Activated gamma-delta T cell treated with anti-CD3 and anti-CD28 coated beads, Interleukin-2, amount 50 U/mL, for 16 hours (primary cell): ENCODE measurements at regions not wholly inside any gene's neighbourhood (a gene's known extent, or its start where the extent isn't known, plus 50 kb on each side); places are given as distances from the start of the nearest gene placed in this dataset.
"Not testable (repeated sequence)": the region's sequence is repeated elsewhere in the genome, so short reads cannot be mapped to it uniquely, and the experiment has no call there.

ENCODE experiments used
- DNase-seq: peaks from one replicate; pipeline ENCODE4 v3.0.0-alpha.2; 2020; ENCODE audit warnings: low read depth

DNA sequence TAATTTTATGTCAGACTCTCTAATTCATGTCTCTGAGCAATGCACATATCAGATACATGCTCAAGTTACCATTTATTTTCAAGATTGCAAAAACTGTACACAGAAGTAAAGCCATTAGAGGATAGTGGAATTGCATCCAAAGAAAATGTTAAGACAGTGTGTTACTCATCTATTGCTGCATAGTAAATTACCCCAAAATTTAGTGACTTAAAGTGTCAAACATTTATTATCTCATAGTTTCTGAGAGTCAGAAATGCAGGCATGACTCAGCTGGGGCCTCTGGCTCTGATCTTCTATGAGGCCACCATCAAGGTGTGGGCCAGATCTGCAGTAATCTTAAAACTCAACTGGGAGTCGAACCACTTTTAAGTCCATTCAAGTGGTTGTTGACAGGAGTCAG, 275.2 kb downstream of the QDPR start:
- no peak for DNase-seq

DNA sequence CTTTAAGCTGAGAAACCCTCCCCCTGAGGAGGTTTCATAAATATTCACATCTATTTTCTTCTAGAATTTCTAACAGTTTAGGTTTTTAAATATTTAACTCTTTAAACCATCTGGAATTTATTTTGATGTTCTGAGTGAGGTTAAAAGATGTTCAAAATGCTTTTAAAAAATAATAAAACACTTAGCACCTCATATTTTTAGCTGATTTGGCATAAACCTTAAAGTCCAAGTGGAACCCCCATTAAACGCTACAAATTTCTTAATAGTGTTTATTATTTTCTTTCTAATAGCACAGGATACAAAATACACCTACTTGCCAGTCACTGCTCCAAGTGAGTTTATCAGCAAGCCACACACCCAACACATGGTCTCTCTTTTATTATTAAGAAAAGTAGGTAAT, 277.2 kb downstream of the QDPR start:
- DNase-seq = no peak

DNA sequence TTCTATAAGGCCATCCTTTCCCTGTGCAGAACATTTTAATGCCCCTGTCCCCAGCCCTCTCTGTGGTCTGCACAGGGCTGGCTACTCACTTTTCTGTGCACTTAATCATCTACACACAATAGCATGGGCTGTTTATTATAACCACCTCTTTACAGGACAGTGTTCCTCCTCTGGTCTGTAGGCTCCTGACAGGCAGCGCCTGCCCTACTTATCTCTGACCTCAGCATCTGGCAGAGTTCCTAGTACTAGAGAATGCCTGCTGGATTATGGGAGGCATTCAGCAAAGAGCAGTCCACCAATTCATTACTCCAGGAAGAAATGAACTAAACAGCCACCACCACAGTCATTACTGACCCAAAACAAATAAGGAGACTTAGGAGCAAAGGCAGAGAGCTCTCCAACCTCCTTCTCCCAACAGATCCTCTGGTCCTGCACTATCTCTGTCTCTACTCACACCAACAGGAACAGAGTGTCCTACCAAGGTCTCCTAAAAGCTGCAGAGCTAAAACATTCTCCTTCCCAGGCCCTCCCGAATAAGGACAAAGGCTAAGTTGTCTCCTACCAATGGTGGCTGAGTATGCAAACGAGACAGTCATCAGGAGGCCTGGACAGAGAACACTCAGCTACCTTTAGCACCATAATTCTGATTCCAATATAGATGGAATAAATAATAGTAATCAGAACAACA, 279.2 kb downstream of the QDPR start:
- no peak for DNase-seq

DNA sequence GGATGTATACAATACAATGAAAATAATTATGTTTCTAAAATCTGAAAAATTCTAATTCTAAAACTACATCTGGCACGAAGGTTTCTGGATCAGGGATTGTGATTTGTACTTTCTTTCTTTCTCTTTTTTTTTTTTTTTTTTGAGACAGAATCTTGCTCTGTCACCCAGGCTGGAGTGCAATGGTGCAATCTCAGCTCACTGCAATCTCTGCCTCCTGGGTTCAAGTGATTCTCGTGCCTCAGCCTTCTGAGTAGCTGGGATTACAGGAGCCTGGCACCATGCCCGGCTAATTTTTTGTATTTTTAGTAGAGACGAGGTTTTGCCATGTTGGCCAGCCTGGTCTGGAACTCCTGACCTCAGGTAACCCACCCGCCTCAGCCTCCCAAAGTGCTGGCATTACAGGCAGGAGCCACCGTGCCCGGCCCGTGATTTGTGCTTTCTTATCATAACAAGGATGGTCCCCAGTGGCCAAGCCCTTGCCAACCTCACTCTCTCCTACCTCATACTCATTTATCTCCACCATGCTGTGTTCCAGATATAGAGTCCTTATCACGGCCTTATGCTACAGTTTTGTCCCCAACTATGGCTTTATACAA, 279.9 kb downstream of the QDPR start:
- not testable (repeated sequence) for DNase-seq

DNA sequence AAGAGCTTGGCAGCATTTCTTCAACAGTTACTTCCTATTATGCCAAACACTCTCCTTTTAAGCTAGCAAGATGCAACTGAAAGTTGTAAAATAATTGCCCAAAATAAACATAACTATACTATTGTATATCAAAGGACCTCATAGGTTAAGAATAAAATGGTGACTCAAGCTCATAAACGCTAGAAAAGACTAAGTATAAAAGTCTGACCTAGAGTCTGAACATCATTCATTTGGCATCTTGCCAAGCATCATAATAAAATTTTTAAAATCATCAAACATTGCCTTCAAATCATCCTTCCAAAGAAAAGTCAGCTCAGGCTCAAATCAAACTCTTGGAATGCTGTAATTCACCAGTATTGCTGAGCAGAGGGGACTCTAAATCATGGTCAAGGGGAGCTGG, 281.2 kb downstream of the QDPR start:
- no peak for DNase-seq

DNA sequence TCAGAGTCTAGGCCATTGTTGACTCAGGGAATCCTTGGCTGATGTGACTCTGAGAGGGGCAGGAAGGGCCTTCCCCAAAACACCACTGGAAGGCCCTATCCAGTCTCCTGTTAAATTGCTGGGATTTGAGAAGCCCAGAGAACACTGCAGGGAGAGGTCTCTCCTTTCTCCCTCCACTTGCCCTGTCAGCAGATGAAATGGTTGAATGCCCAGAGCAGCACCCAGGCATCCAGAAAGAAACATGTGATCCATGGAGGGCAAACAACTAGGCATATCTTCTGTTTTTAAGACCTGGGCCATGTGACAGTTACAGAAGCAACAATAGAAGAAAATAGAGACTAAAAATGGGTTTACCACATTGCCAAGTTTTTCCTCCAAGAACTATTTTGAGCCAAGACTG, 291.1 kb downstream of the QDPR start:
- DNase-seq = no peak

DNA sequence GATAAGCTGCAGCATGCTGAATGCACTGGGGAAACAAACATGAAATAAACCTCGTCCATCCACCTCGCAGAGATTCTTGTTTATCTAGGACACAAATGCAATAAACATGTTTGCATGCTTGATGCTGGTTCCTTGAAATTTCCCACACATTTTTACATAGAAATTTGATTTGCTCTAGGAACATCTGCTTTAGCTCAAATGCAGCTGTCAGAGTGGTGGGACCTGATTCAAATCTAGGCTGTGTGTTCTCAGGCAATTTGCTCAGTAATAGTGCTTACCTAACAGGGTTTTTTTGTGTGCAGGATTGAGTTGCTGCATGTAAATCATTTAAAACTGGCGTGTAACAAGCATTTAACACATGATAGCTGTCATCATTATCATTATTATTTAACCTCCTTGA, 293.1 kb downstream of the QDPR start:
- DNase-seq = no peak

DNA sequence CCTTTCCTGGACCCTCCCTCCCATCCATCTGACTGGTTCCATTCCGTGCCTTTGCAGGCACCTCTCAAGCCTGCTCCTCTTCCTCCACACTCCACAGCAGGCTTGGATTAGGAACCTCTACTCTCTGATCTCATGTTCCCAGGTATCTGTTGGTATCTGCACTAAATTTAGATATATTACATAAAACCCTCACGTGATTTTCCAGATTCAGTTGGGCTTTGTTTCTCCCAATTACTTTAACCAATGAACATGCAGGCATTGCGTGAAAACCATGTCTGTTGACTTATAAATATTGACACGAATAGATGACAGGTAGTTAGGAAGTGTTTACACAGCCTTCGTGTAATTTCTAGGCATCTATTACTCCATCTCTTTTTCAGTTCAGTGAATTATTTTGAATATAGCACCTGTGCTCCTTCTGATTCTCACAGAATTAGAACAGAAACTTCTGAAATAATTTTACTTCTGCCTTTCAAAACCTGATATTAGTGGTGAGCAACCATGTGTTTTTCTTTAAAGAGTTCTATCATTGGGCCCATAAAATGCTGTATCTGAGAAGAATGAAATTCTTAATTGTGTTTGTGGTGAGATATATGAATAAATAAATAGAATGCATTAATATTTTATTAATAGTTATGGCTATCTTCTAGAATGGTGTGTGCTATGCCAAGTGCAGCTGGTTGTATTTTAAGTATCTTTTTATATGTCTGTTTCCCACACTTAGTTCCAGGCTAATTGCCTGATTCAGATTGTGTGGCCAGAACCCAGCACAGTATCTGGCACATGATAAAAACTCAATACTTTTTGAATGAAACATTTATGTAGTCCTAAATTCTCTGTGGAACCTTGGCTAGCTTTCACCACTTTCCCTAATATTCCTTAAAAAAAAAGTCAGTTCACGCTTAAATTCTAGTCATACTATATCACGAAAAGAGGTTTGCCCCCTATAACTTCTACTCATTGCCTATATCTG, 304.8 kb downstream of the QDPR start:
- DNase-seq = no peak

DNA sequence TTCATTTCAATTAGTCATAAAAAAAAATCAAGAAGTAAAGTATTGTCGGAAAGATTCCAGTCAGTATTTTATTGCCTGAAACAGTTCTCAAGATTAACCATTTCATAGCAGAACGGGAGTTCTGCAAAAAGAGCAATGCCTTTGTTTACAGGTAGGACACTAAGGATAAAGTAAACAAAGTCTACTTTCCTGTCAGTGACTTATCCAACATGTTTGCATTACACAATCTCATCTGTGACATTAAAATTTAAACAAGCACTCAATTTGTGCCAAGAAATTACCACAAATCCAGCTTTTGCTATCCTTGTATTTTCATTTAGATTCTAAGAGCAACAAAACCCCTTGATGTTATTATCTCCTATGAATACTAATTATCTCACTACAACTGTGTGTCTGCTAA, 306.5 kb upstream of the LDB2 start:
- DNase-seq = no peak

DNA sequence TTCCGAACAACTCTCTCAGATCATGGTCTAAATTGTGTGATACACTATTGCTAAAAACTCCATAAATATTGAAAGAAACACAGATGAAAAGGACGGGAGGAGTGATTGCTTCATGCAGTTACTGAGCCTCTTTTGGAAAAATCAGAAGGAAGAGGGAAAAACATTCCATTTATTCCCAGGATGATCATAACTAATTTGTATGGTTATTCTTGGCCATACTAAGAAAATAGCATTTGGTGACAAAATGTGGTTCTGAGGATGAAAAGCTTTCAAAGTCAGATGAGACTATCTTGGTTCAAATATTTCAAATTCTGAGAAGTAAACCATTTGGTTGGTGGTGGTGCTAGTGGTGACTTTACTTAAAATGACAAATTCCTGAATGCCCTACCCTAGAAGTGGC, 305.4 kb upstream of the LDB2 start:
- no peak for DNase-seq

DNA sequence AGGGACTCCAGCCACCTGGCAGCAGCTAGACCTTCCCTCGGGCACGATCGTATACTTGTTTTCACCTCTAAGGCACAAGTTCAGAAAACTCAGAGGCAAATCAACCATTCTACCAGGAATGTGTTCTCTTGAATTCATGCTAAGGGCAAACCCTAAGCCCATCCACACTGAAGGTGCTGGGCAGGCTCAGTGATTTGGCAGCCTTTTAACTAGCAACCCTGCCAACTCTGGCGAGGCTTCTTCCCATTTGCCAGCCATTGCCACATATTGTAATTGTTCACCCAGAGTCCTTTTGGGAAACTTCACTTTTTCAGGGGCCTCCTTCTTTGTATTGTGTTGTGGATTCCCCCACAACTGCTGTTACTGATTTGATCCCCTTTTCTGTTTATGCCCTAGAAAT, 298.6 kb upstream of the LDB2 start:
- no peak for DNase-seq

DNA sequence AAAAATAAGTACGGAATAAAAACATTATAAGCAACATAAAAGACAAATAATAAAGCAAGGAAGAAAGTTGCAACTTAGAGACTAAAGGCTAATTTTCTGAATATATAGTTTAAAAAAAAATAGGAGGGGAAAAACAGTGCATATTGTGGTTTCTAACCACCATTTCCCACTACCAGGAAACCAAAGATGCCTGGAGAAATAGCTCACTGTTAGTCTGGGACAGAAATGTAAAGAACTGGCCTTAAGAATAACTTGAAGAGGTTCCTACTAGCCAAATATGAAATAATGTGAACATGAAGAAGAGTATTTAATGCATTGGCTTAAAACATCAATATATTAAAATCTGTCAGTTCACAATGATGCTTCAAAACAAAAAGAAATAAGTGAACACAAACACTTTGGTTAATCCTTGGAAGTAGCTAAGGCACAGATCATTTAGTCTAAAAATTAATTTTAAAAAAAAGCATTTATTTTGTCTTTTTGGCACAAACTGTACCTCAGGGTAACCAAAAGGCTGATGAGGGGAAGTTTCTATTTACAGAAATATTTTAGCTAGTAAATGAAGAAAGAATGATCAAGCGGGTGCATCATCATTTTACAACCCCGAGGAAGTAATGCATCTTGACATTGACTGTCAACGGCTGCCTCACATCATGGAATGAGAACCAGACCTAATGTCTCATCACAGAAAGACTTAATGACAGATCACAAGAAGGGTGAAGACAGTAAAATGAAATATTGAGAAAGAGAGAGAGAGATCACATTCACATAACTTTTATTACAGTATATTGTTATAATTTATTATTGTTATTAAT, 297.2 kb upstream of the LDB2 start:
- DNase-seq = no peak

DNA sequence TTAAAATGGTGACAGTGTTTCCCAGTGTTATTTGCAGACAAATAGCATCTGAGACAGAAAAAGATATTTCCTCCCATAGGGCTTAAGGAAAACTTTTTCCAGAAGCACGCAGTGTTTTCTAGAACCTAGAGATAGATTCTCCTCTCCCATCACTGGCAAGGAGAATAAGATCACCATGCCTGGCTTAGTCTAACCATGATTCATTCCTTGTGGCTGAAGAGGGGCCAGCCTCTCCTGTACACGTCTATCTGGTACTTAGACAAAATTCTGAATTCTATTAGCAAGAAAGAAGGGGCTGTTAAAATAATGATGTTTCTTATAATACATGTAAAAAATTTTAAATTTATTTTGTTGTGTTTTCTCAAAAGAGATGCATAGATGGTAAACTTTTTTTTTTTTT, 296.1 kb upstream of the LDB2 start:
- no peak for DNase-seq

DNA sequence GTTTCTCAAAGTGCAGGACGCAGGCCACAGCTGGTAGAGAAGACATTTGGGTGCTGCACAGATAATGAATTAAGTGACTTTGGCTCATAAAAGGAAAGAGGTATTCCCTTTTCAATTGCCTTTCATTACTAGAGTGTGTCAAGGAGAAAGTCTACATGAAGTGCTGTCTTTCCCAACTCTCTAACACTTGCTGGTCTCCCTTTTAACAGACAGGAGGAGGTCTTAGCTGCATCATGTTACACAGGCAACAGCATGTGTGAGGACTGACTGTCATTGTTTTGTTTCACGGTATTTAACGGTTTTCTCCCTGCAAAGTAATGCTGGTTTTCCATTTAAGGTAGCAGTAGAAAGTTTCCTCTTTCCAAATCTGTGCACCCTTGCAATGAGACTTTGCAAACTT, 291.3 kb upstream of the LDB2 start:
- no peak for DNase-seq

DNA sequence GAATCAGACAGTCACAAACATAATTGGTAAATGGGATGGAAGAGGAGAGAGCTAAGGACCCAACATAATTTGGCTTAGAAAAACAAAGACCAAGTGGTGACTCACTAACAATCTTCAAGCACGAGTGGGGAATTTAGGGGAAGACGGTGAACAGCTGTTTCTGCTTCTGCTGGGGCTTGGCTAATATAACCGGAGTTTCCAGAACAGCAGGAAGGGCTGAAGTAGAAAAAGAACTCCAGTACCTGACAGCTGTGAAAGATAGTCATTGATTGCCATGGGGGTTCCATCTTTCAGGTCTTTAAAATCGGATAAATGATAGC, 290.9 kb upstream of the LDB2 start:
- no peak for DNase-seq

DNA sequence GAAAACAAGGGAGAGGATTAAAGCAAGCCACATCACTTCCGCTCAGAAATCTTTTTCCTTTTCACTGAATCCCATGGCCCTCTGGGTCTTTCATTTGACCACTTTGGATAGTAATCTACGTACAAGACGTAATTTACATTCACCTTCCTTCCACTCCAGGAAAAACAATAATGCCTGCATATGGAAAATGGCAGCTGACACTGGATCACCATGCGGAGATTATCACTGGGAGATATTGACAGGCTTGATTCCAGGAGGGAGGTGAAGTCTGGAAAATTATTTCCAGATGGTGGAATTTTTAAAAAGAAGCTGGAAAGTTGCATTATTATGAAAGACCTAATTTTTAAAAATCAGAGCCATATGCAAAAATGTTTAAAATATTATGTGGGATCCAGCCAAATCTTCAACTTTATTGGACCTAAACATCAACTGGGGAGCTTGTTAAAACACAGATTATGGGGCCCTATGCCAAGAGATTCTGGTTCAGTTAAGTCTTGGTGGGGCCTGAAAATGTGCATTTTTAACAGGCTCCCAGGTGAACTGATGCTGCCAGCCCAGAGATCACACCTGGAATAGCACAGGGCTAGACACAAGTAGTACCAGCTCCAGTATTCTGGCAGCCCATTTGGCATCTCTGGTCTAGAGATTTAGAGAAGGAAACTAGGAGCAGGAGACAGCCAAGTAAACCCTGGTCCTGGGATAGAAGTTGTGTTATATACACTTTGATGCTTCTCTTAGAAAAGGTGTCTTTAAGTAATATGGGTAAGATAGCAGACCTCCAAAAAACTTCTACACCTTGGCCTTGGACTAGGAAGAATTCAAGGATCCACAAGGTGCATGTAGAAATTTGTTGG, 290.3 kb upstream of the LDB2 start:
- DNase-seq = no peak

DNA sequence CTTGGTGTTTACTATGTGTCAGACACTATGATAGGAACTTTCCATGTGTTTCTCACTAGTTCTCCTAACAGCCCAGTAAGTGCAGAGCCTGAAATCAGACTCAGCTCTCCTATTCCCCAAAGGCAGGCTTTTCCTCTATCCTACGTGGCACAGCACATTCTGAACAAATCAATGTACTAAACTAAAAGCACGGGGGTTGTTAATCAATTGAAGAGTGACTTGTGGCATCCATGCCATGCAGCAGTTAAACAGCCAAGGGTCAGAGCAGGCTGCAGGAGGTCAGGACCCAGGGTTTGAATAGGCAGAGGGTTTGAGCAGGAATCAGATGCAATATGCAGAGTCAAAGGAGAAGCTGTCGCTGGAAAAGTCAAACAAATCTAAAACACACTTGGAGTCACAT, 289.7 kb upstream of the LDB2 start:
- DNase-seq = no peak

DNA sequence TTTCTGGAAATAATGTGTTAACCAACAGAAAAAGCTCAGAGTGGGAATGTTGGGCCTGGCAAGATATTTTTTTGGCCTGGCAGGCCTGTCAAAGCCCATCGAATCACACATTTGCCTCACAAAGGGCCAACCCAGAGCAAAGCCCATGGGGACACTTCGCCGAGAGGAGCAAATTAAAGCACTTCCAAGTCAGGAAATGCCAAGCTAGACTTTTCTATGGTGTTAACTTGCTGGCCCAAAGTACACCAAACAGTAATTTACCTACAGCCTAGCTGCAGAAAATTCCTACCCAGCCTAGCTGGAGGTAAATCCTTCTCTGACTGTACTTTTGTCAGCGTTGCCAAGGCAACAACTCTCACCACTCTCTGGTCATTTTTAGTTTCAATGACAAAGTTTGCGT, 288.6 kb upstream of the LDB2 start:
- DNase-seq = no peak

DNA sequence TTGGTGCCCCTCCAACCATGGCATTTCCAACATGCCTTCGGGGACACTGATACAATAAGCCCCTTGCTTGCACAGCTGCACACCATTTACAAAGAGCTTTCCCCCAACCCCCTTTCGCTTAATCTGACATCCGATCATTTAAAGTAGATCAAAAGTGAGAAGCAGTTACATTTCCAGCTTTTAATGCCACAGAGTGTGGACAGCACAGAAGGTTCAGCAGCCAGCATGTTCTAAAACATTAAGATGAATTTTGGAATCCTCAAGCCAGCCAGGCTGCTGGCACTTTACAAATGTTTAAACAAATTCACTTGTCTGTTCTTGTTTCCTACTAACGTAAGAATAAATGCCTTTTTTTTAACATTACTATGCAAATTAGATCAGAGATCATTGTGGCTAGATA, 284.4 kb upstream of the LDB2 start:
- DNase-seq = no peak

DNA sequence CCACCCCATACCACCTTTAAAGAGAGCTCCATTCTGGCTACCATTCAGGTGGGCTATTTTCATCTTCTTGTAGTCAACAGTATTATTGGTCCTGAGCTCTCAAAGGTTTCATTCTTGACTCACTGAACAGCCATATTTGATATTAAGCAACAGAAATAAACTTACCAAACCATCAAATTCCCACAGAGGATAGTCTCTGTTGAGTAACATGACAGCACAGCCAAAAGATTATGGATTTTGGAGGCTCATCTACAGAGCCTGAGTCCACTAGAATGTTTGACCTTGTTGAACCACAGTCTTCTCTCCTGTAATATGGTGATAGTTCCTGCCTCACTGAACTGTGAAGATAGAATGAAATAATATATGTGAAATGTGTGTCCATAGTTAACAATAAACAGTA, 276.3 kb upstream of the LDB2 start:
- no peak for DNase-seq

DNA sequence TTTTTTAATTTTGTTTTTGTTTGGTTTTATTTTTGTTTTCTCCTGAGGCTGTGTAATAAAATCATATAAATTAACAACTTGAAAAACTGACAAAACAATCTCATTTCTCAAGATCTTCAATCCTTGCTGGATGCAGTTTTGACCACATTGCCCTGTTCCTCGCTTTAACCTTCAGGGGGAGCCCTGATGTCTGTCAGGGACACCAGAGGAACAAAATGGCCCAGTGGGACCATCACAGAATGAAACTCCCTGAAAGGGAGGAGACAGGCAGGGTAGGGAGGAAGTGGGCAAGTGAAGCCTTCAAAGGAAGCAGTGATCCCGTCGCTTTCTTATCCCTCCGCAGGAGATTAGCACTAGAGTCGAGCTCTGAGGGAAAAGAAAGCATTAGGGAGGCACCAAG, 274.9 kb upstream of the LDB2 start:
- no peak for DNase-seq

DNA sequence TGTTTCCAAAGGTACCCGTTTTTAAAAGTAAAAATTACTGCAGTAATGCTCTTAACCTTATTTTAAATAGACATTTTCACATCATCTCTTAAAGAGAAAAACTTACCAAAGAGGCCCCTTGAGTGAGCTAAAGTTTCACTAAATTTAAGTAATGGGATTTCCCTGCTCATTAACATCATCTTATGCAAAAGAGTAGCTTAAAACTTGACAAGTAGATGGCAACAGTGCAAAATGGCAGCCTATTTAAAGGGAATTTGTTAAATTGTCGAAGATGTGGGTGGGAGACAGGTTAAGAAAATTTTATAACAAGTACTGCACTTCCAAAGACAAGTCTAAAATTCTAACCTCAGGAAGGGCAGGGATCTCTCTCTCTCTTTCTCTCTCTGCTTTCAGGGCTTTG, 271.7 kb upstream of the LDB2 start:
- no peak for DNase-seq
